Keratinocyte (primary cell): ENCODE measurements at regions not wholly inside any gene's neighbourhood (a gene's known extent, or its start where the extent isn't known, plus 50 kb on each side); places are given as distances from the start of the nearest gene placed in this dataset.

ENCODE experiments used
- DNase-seq: peaks from one replicate; pipeline ENCODE4 v3.0.0-alpha.2; 2011; ENCODE audit warnings: low read depth, missing footprints, low spot score
- FAIRE-seq: peaks from 2 replicates; lab custom pipeline; 2011; peaks lifted over from hg19 to GRCh38; lab: Jason Lieb, UNC
- H2AFZ ChIP-seq: 2 replicates; pipeline ENCODE4 v1.6.0; 2012; ENCODE audit warnings: low read length, control low read depth, inconsistent platforms; ENCODE audit not compliant: control insufficient read depth
- H3K27ac ChIP-seq: 2 replicates; pipeline ENCODE4 v1.5.1; 2011; ENCODE audit warnings: low read length; ENCODE audit not compliant: control insufficient read depth, insufficient read depth
- H3K27me3 ChIP-seq: 3 replicates; pipeline ENCODE4 v1.6.0; 2011; ENCODE audit warnings: low read length; ENCODE audit not compliant: control insufficient read depth, insufficient read depth; ENCODE audit errors: extremely low read depth
- H3K36me3 ChIP-seq, 2 experiments: 2 replicates in 1 of 2; 3 replicates in 1 of 2; pipeline ENCODE4 v1.5.1; 2011; ENCODE audit warnings: low read length in 2 of 2, mild to moderate bottlenecking in 1 of 2; ENCODE audit not compliant: control insufficient read depth in 2 of 2, insufficient read depth in 2 of 2; ENCODE audit errors: extremely low read depth in 1 of 2
- H3K4me1 ChIP-seq: 3 replicates; pipeline ENCODE4 v1.5.1; 2011; ENCODE audit warnings: low read length; ENCODE audit not compliant: control insufficient read depth, insufficient read depth; ENCODE audit errors: extremely low read depth
- H3K4me2 ChIP-seq: 3 replicates; pipeline ENCODE4 v1.6.0; 2011; ENCODE audit warnings: low read depth, low read length; ENCODE audit not compliant: control insufficient read depth, insufficient read depth; ENCODE audit errors: extremely low read depth
- H3K4me3 ChIP-seq, 3 experiments: fragments of 200-600 bp in 1 of 3; sonication (generic) in 1 of 3; 2 replicates in 2 of 3; 3 replicates in 1 of 3; pipeline ENCODE4 v1.5.1; 2011 to 2016; ENCODE audit warnings: low read length in 3 of 3, mild to moderate bottlenecking in 3 of 3, control low read depth in 2 of 3, inconsistent platforms in 1 of 3, low read depth in 1 of 3, mixed read lengths in 1 of 3, mixed run types in 1 of 3, moderate library complexity in 1 of 3; ENCODE audit not compliant: control insufficient read depth in 2 of 3, insufficient read depth in 2 of 3; ENCODE audit errors: extremely low read depth in 1 of 3
- H3K79me2 ChIP-seq: 2 replicates; pipeline ENCODE4 v1.6.0; 2012; ENCODE audit warnings: low read length; ENCODE audit not compliant: control insufficient read depth, insufficient read depth
- H3K9ac ChIP-seq: 3 replicates; pipeline ENCODE4 v1.6.0; 2011; ENCODE audit warnings: low read length; ENCODE audit not compliant: control insufficient read depth, insufficient read depth; ENCODE audit errors: extremely low read depth
- H3K9me1 ChIP-seq: 3 replicates; pipeline ENCODE4 v1.6.0; 2011; ENCODE audit warnings: low read length; ENCODE audit not compliant: control insufficient read depth, insufficient read depth; ENCODE audit errors: extremely low read depth
- H3K9me3 ChIP-seq: 2 replicates; pipeline ENCODE4 v1.5.1; 2012; ENCODE audit warnings: low read depth, low read length; ENCODE audit not compliant: control insufficient read depth
- H4K20me1 ChIP-seq: 3 replicates; pipeline ENCODE4 v1.6.0; 2011; ENCODE audit warnings: low read length; ENCODE audit not compliant: control insufficient read depth, insufficient read depth; ENCODE audit errors: extremely low read depth
- CTCF ChIP-seq, 3 experiments: IDR thresholded peaks in 1 of 3; conservative IDR thresholded peaks in 1 of 3; optimal IDR thresholded peaks in 1 of 3; 2 replicates in 2 of 3; 3 replicates in 1 of 3; pipeline versions ENCODE3 to v1.5.1; 2011; ENCODE audit warnings: low read length in 3 of 3, mild to moderate bottlenecking in 3 of 3, moderate library complexity in 2 of 3, control low read depth in 1 of 3, inconsistent platforms in 1 of 3; ENCODE audit not compliant: insufficient read depth in 2 of 3; ENCODE audit errors: extremely low read depth in 1 of 3
- EZH2 ChIP-seq: IDR thresholded peaks from one replicate; pipeline ENCODE4 v1.6.1; 2012; ENCODE audit warnings: inconsistent platforms, mild to moderate bottlenecking, low read length, moderate library complexity
- dilution Hi-C: fragments of 300-500 bp; cut with MboI; formaldehyde crosslinking; loops from one replicate; pipeline ENCODE4 v1.7.0; 2020; ENCODE audit warnings: low sequenced_read_pairs; ENCODE audit not compliant: extremely low pct_ligation_motif_present

GRCh38 chr22:35480627-35481550, 59.7 kb upstream of the RASD2 start:
- Histone ChIP-seq H3K36me3 (no peaks in the 10 kb centered on the region), H3K27ac (no peak overlapping the region), H3K9me3 (no peaks in the 10 kb centered on the region), H4K20me1 (no peaks in the 10 kb centered on the region), H3K4me2 (no peak overlapping the region), H3K79me2 (no peaks in the 10 kb centered on the region), H2AFZ (no peak overlapping the region), H3K4me1 (no peaks in the 10 kb centered on the region), H3K9ac (no peak overlapping the region), H3K4me3 (no peak overlapping the region), H3K27me3 (peaks cover 23% of the 10 kb centered on the region), H3K9me1 (no peaks in the 10 kb centered on the region)
- FAIRE-seq (no peak), DNase-seq (no peak)
- dilution Hi-C loops, result no loop called here
- TF ChIP-seq CTCF (optimal IDR thresholded peaks at IDR 0.05 in 1 of 3, IDR thresholded peaks at IDR 0.05 in 1 of 3, conservative IDR thresholded peaks at IDR 0.05 in 1 of 3; ENCODE audit: extremely low read depth in 1 of 3, insufficient read depth in 2 of 3, low read length in 3 of 3) (no peak), EZH2 (no peak)

- H3K9ac ChIP-seq, result no peak overlapping the region
- H3K4me2 ChIP-seq, result no peak overlapping the region
- no peaks in the 10 kb centered on the region for H3K4me1 ChIP-seq
- TF ChIP-seq EZH2 (no peak), CTCF (optimal IDR thresholded peaks at IDR 0.05 in 1 of 3, IDR thresholded peaks at IDR 0.05 in 1 of 3, conservative IDR thresholded peaks at IDR 0.05 in 1 of 3; ENCODE audit: extremely low read depth in 1 of 3, insufficient read depth in 2 of 3, low read length in 3 of 3) (no peak)
- no peak overlapping the region for H3K27ac ChIP-seq
- DNase-seq (no peak), FAIRE-seq (no peak)
- no peaks in the 10 kb centered on the region for H4K20me1 ChIP-seq
- no peaks in the 10 kb centered on the region for H3K9me3 ChIP-seq
- no peaks in the 10 kb centered on the region for H3K79me2 ChIP-seq
- H3K36me3 ChIP-seq, result no peaks in the 10 kb centered on the region
- no peaks in the 10 kb centered on the region for H3K9me1 ChIP-seq
- no peak overlapping the region for H2AFZ ChIP-seq
- dilution Hi-C loops, result no loop called here
- no peak overlapping the region for H3K4me3 ChIP-seq
- peaks cover 23% of the 10 kb centered on the region for H3K27me3 ChIP-seq
These were observed 58.3 kb upstream of the RASD2 start for GRCh38 chr22:35482311-35482710.
